Erythroblast (primary cell): ENCODE measurements at regions not wholly inside any gene's neighbourhood (a gene's known extent, or its start where the extent isn't known, plus 50 kb on each side); places are given as distances from the start of the nearest gene placed in this dataset.

Experiments used
- GATA1 ChIP-seq: IDR thresholded peaks from 2 replicates; pipeline ENCODE4 v1.6.1; 2011; ENCODE audit warnings: low read depth, mild to moderate bottlenecking, control low read depth, low read length, moderate library complexity
- POLR2A ChIP-seq: IDR thresholded peaks from 2 replicates; pipeline ENCODE4 v1.6.1; 2011; ENCODE audit warnings: mild to moderate bottlenecking, low read length

DNA sequence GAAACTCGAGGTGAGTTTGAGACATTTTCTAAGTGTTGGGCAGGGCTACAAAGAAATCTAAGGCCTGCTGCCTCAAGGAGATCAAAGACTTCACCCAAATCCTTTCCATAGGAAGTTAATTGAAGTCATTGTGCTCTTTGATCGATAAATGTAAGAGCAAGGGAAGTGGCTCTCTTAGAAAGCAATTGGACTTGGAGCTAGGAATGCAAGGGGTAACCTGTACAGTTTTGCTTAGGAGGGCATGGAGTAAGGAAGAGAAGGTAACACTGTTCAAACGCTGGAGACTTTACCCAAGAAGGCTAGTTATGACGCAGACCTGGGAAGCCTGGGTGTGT is 418.0 kb upstream of the PROX1 start:
- TF ChIP-seq POLR2A (no peak), GATA1 (no peak)
